ENCODE measurements at regions not wholly inside any gene's neighbourhood (a gene's known extent, or its start where the extent isn't known, plus 50 kb on each side); places are given as distances from the start of the nearest gene placed in this dataset.

DNA sequence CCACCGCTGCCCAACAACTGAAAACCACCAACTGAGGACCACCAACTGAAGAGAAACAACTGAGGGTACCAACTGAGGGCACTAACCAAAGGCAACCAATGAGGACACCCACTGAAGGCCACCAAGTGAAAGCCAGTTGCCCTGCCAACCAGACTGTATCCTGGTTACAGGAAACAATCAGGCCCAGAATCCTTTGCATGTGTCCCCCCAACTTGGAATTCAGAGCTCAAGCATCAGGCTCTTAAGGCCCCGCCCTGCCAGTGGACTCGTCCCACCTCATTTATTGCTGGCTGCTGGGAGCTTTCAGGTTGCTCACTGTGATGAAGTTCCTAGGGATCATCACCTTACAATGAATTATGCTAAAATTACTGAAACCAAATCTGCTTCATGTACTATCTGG, 76.6 kb upstream of the ABI1 start:
- TF ChIP-seq CEBPB (IDR thresholded peaks at IDR 0.05) (no peak), TEAD4 (IDR thresholded peaks at IDR 0.05) (no peak), RAD21 (IDR thresholded peaks at IDR 0.05; ENCODE audit: low read depth) (no peak), FOXM1 (IDR thresholded peaks at IDR 0.05; ENCODE audit: borderline replicate concordance, low read depth) (no peak), EP300 (IDR thresholded peaks at IDR 0.05; ENCODE audit: borderline replicate concordance) (no peak), REST (IDR thresholded peaks at IDR 0.05; ENCODE audit: low read depth) (no peak), TAF1 (IDR thresholded peaks at IDR 0.05; ENCODE audit: low read depth) (no peak), YY1 (IDR thresholded peaks at IDR 0.05; ENCODE audit: low read depth) (no peak), CREB1 (IDR thresholded peaks at IDR 0.05; ENCODE audit: low read depth) (no peak), EGR1 (IDR thresholded peaks at IDR 0.05) (no peak), TCF12 (IDR thresholded peaks at IDR 0.05; ENCODE audit: low read depth) (no peak)
- TF ChIP-seq, protein P1, sequence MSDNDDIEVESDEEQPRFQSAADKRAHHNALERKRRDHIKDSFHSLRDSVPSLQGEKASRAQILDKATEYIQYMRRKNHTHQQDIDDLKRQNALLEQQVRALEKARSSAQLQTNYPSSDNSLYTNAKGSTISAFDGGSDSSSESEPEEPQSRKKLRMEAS (IDR thresholded peaks at IDR 0.05): no peak
- TF ChIP-seq, protein P2, sequence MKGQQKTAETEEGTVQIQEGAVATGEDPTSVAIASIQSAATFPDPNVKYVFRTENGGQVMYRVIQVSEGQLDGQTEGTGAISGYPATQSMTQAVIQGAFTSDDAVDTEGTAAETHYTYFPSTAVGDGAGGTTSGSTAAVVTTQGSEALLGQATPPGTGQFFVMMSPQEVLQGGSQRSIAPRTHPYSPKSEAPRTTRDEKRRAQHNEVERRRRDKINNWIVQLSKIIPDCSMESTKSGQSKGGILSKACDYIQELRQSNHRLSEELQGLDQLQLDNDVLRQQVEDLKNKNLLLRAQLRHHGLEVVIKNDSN (IDR thresholded peaks at IDR 0.05): no peak
